Erythroblast (primary cell): ENCODE measurements at regions not wholly inside any gene's neighbourhood (a gene's known extent, or its start where the extent isn't known, plus 50 kb on each side); places are given as distances from the start of the nearest gene placed in this dataset.

Experiments used
- GATA1 ChIP-seq: IDR thresholded peaks from 2 replicates; pipeline ENCODE4 v1.6.1; 2011; ENCODE audit warnings: low read depth, mild to moderate bottlenecking, control low read depth, low read length, moderate library complexity
- POLR2A ChIP-seq: IDR thresholded peaks from 2 replicates; pipeline ENCODE4 v1.6.1; 2011; ENCODE audit warnings: mild to moderate bottlenecking, low read length

DNA sequence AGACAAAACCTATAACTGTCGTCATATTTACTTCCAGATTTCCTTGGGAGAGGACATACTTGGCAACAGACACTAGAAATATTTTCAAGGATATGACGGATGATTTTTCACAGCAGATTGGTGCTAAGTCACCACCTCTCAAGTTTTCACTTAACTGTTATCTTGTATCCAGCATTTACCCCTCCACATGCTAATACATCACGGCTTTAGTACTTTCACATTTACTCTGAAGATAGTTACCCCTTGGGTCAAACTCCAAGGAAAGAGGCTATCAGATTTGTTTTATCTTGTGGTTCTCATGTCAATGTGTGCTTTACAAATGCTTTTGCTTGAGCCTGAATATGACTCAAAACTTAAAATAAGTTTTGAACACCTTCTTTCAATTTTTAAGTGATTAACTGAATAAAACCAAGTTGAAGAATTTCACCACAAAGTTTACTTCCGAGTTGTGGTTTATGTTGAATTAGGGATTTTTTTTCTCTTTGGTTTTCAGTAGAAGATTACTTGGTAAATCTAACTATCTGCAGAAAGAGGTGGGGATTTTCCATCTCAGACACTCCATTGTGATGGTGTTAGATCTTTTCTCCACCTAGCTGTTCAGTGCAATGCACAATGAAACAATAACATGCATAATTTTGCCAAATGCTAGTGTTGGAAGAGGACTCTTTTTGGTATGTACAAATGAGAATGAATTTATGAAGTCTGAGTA, 75.4 kb upstream of the FAT1 start:
- TF ChIP-seq POLR2A (no peak), GATA1 (no peak)
